Upper lobe of left lung (tissue), 4 donors: ENCODE measurements at regions not wholly inside any gene's neighbourhood (a gene's known extent, or its start where the extent isn't known, plus 50 kb on each side); places are given as distances from the start of the nearest gene placed in this dataset.

ENCODE experiments used
- CTCF ChIP-seq, 6 experiments: fragments of 450-650 bp in 4 of 6; fragments of 200-600 bp in 2 of 6; sonication (generic) in 2 of 6; IDR thresholded peaks; one replicate each; pipeline ENCODE4 v1.5.1; 2016 to 2019; ENCODE audit warnings: antibody characterized with exemption in 6 of 6
- EP300 ChIP-seq, 4 donors: sonication (generic); formaldehyde crosslinking; IDR thresholded peaks; one replicate each; pipeline ENCODE4 v1.5.1; 2017; ENCODE audit warnings: antibody characterized with exemption in 4 of 4, control low read depth in 2 of 4
- POLR2A ChIP-seq, 4 donors: fragments of 450-650 bp; IDR thresholded peaks; one replicate each; pipeline ENCODE4 v1.5.1; 2016 to 2017; ENCODE audit warnings: antibody characterized with exemption in 4 of 4, mild to moderate bottlenecking in 2 of 4
- POLR2AphosphoS5 ChIP-seq, 2 donors: sonication (generic); formaldehyde crosslinking; IDR thresholded peaks; one replicate each; pipeline ENCODE4 v1.5.1; 2017; ENCODE audit warnings: antibody characterized with exemption in 2 of 2

- TF ChIP-seq POLR2A (IDR thresholded peaks at IDR 0.05), result no peak
- no peak for TF ChIP-seq CTCF (IDR thresholded peaks at IDR 0.05)
- no peak for TF ChIP-seq EP300 (IDR thresholded peaks at IDR 0.05)
- TF ChIP-seq POLR2AphosphoS5 (IDR thresholded peaks at IDR 0.05), result no peak
Observed at GRCh38 chr2:176753752-176754474, 458.7 kb upstream of the HNRNPA3 start.
